ENCODE measurements at regions not wholly inside any gene's neighbourhood (a gene's known extent, or its start where the extent isn't known, plus 50 kb on each side); places are given as distances from the start of the nearest gene placed in this dataset.

DNA sequence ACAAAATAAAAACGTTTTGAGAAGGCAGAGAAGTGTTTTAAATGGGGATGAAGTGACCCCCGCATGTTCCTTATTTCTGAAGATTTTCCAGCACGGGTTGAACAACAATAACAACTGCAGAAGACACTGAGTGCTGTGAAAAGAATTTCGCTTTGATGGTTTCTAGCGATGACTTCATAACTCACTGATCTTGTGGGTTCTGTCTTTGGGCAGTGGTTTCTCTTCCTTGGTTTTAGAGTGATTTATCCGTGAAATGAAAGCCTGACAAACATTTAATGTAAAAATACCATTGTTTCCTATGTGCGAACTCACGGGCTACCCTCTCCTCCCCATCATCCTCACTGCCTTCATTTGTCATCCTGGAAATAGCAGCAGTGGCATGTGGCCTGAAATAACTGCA lies 793.9 kb downstream of the QKI start:
- DNase-seq = no peak

GRCh38 chr6:164206807-164207423 lies 792.4 kb downstream of the QKI start:
- no peak for DNase-seq

DNA sequence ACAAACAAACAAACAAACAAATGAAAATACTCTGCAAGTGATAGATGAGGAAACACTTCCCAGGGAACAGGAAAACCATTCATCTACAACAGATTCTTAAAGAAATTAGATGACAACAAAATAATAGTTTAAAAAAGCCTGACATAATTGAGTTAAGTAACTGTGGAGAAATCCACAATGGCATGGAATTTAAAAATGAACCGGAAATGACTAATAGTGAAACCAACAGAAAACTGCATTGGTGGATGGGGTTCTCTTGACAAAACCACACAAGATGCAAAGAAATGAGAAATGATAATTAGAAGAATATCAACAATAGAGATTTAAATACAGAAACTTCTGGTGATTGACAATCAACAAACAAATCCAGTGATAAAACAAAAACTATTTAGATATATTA lies 785.6 kb downstream of the QKI start:
- no peak for DNase-seq

DNA sequence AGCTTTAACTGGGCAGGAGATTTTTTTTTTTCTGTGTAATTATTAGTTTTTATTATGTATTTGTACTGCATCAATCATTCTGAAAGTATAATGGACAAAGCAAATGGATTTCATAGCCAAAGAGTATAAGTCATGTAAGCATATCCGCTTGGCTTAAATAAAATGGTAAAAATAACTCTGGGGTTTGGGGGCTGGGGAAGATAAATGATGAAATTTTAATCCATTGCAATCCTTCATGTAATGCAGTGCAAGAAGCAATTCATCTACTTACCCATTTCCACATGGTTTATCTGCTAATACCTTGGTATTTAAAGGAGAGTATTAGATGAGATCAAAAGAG lies 781.4 kb downstream of the QKI start:
- no peak for DNase-seq

DNA sequence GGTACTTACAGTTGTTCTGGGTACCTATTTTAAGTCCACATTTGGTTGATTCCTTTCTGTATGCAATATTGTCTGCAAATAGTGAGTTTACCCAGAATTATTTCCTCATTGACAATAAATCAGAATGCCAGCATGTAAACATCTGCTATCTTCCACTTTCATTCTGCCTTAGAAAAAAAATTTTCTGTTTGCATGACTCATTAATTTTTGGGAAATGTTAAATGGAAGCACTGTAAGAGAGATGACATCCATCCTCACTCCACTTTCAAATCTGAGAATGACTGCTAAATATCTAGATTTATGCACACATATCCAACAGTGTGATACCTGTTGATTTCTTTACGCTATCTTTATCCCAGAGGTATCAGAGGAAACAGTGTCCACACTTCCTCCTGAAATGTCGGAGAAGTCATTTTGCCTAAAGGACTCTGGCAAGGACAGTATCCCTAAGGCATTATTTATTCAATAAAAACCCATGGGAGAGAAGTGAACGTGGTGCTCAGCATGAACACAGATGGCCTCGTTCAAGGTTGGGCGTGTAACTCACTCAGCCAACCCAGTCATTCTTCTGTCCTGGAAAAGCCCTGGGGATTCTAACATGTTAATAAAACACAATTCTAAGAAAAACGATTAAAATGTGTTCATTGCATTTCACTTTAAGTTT lies 780.9 kb downstream of the QKI start:
- DNase-seq = no peak

DNA sequence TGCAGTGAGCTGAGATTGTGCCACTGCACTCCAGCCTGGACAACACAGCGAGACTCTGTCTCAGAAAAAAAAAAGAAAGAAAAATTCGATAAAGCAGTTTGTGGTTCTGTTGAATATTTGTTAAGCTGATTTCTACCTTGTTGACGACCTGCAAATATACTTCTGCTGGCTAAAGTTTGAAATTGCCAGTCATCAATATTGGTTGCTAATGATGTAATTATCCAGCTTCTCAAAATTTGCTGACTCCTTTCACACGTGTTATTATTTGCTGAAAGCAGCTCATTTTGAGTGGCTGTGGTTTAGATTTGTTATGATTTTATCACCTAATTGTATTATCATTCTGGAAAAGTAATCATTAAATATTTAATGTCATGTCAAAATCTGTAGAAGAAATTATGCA lies 774.3 kb downstream of the QKI start:
- DNase-seq = no peak

GRCh38 chr6:164185471-164185871 lies 771.0 kb downstream of the QKI start:
- peak in 1 of 2 donors; percentile 6 for DNase-seq

GRCh38 chr6:164184410-164184809 lies 769.9 kb downstream of the QKI start:
- no peak for DNase-seq

- no peak for DNase-seq
Measured at GRCh38 chr6:164183556-164184123, 769.1 kb downstream of the QKI start.

DNA sequence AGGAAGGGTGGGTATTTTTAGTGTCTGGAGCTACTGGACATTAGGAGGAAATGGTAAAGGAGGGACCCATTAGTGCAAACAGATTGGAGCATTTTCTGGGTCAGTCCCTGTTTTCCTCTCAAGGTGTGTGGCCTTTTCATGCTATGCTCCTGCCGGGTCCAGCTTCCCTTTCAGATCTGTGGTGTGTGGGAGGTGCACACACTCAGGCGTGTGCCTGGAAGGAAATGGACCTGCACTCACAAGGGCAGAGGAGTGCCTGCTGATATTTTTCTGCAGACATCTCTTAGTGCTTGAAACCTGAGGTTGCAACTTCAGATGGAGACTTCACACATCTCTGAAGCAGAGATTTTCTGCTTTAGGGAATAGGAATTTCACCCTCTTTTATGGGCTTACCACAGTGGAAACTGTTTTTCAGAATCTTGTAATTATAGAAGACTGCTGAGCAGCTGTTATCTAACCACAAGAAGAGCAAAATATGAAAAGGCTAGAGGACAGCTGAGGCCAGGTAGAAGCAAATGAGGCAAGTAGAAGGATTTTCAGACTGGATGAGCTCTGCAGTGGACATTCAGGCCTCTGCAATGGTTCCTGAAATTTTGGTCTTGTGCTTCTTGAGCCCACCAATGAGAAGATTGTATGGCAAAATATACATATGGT lies 764.3 kb downstream of the QKI start:
- no peak for DNase-seq

DNA sequence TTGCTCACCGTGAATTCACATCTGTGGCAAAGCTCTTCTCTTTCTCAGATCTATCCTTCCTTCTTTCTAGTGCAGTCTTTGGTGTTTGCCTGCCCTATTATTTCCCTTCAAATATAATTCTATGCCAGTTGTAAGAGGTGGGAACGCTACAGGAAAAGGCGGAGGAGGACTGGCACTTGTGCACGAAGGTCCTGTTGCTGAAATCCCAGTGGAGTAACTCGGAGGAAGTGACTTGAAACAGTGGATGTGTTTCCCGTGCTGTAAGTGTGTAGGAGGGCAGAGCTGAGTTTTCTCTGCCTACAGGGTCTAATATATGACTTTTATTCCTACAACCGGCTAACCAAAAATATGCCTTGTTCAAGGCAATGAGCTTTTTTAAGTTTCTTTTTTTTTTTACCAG lies 754.8 kb downstream of the QKI start:
- no peak for DNase-seq

GRCh38 chr6:164168595-164168994 lies 754.1 kb downstream of the QKI start:
- DNase-seq = no peak

- DNase-seq = peak in 1 of 2 donors; percentile 12
Measured at GRCh38 chr6:164167873-164168405, 753.4 kb downstream of the QKI start.

- no peak for DNase-seq
Measured at GRCh38 chr6:164166996-164167395, 752.5 kb downstream of the QKI start.

DNA sequence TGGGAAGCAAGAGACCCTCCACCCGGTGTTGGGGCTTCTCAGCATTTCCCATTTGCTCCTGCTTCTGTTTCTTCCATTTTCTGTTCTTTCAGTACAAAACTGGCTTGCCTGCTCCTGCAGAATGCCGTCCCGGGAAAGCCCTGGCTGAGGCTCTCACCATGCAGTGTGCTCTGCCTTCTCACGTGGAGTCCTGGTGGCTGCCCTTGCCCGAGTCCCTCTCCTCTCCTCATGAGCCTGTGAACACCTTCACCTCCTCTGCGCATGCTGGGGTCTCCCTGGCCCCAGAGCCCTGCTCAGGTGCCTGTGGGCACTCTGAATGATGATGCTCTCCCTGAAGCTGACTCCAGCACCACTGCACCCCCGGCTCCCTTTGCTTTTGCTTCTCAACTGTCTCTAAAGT lies 752.0 kb downstream of the QKI start:
- no peak for DNase-seq

DNA sequence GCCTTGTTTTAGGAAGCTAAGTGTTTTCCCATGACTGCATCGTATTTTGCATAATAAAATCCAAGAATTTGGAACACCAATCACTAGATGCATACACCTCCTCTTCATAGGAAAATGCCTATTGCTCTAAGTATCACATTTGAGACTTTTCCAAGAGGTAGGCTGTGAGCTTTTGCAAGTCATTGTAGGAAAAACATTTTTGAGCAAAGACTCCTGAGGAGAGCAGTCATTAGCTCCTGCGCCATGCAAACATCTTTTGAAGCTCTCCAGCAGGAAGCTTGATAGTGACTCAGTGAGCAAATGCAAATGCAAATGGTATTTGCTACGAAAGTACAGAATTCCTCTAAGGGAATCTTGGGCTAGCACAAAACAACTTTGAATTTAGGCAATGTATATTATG lies 750.4 kb downstream of the QKI start:
- no peak for DNase-seq

DNA sequence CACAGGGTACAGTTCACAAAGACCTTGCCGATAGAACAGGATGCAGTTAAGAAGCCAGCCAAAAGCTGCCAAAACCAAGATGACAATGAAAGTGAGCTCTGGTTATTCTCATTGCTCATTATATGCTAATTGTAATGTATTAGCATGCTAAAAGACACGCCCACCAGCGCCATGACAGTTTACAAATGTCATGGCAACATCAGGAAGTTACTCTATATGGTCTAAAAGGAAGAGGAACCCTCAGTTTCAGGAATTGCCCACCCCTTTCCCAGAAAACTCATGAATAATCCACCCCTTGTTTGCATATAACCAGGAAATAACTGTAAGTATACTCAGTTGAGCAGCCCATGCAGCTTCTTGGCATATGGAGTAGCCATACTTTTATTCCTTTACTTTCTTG lies 748.7 kb downstream of the QKI start:
- no peak for DNase-seq

- DNase-seq = no peak
Measured at GRCh38 chr6:164159061-164159460, 744.5 kb downstream of the QKI start.

- DNase-seq = no peak
Measured at GRCh38 chr6:164154588-164154987, 740.1 kb downstream of the QKI start.

DNA sequence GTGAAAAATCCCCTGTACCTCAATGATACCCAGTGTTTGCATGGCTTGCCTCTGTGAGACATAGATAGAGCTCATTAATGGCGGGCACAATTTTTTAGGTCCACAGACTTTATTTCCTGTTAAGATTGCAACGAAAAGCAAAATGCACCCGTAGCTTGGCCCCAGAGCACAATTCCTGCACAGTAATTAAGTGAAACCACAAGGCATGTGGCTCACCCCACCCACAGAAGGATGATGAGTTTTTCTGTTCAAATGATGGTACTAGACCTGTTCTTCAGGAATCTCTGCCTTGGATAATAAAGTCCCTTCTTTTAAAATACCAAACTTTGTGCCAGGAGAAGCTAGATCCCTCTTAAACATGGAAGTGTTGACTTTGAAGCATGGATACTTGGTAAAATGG lies 738.1 kb downstream of the QKI start:
- no peak for DNase-seq

GRCh38 chr6:164151161-164152120 lies 736.9 kb downstream of the QKI start:
- peak; percentile 60 to 76 for DNase-seq

DNA sequence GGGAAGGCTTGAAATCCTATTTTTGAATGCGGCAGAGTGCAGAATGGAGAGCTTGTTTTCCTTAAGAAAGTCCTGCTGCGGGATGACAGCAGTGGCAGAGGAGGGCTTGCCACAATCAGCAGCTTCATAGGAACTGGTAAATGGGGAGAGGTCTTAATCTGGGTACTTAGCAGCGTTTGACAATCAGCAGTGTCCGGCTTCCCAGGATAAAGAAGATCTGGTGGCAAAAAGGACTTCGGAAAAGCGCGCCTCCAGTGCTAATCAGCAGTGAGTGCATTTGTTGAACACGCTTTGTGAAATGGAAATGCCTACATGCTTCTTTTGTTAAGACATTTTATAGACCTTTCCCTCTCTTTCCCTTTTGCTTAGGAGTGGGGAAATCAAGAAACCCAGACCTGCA lies 735.7 kb downstream of the QKI start:
- DNase-seq = no peak

DNA sequence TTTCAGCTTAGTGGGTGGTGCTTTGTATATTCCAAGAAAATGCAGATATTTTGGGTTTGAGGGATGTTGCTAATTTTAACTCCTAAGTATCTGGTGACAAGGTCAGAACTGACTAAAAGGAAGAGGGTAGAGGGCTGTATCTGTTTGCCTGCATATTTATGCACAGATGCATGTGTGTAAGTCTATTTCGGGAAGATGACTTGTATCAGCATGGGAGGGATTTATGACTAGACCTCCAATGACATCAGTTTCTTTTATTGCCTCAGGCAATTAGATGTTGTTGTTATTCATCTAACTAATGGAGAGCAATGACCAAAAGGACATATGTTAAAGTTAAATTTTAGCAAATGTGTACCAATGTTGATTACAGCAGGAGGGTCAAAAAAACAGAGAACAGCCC lies 734.3 kb downstream of the QKI start:
- DNase-seq = no peak
